Choroid plexus epithelial cell (primary cell): ENCODE measurements at regions not wholly inside any gene's neighbourhood (a gene's known extent, or its start where the extent isn't known, plus 50 kb on each side); places are given as distances from the start of the nearest gene placed in this dataset.

Experiments
- DNase-seq: peaks from one replicate; pipeline ENCODE4 v3.0.0-alpha.2; 2010; ENCODE audit warnings: low read depth
- H3K4me3 ChIP-seq: 2 replicates; pipeline ENCODE4 v1.5.1; 2011; ENCODE audit warnings: low read depth, mild to moderate bottlenecking, control low read depth, low read length, moderate library complexity
- TF ChIP-seq, protein P1 (sequence below): conservative IDR thresholded peaks from 2 replicates; pipeline ENCODE4 v1.5.1; 2011; ENCODE audit warnings: low read depth, mild to moderate bottlenecking, control low read depth, inconsistent platforms, low read length, moderate library complexity

DNA sequence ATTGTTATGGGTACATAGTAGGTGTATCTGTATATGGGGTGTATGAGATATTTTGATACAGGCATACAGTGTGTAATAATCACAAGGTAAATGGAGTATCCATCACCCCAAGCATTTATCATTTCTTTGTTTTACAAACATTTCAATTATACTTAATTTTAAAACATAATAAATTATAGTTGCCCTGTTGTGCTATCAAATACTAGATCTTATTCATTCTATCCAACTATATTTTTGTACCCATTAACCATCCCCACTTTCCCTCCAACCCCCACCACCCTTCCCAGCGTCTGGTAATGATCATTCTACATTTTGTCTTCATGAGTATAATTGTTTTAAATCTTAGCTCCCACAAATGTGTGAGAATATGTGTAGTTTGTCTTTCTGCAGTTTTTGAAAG is 302.6 kb downstream of the FOXG1 start:
- TF ChIP-seq, protein P1, sequence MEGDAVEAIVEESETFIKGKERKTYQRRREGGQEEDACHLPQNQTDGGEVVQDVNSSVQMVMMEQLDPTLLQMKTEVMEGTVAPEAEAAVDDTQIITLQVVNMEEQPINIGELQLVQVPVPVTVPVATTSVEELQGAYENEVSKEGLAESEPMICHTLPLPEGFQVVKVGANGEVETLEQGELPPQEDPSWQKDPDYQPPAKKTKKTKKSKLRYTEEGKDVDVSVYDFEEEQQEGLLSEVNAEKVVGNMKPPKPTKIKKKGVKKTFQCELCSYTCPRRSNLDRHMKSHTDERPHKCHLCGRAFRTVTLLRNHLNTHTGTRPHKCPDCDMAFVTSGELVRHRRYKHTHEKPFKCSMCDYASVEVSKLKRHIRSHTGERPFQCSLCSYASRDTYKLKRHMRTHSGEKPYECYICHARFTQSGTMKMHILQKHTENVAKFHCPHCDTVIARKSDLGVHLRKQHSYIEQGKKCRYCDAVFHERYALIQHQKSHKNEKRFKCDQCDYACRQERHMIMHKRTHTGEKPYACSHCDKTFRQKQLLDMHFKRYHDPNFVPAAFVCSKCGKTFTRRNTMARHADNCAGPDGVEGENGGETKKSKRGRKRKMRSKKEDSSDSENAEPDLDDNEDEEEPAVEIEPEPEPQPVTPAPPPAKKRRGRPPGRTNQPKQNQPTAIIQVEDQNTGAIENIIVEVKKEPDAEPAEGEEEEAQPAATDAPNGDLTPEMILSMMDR, result no peak
- DNase-seq, result no peak
- H3K4me3 ChIP-seq, result no peak overlapping the region

DNA sequence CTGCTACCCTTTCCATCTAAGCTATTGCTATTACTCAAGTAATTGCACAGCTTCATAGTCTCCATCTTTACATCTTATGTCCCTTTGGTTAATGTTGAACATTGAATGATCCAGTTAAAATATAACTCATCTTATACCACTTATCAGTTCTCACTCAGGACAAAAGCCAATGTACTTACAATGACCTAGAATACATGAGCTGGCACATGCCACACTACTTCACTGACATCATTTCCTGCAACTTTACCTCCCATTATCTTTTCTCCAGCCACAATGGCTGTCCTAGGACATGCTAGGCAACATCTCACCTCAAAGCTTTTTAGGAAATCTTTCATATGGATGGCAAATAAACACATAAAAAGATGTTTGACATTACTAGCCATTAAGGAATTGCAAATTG is 309.2 kb downstream of the FOXG1 start:
- no peak for DNase-seq
- TF ChIP-seq, protein P1, result no peak
- H3K4me3 ChIP-seq, result no peak overlapping the region

DNA sequence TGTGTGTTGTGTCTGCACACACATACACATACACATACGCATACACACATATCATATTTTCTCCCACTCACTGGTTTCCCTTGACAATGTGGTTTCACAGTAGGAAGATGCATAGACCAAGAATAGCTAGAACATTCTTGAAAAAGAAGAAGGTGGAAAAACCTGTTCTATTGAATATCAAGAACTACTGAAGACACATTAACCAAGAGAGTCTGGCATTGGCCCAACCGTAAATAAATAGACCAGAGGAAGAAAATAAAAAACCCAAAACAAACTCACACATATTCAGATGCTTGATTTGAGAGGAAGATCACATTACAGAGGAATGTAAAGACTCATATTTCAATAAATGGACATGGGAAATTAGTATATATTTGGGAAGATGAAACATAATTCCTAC is 311.3 kb downstream of the FOXG1 start:
- no peak for DNase-seq
- TF ChIP-seq, protein P1, result no peak
- H3K4me3 ChIP-seq, result no peak overlapping the region

DNA sequence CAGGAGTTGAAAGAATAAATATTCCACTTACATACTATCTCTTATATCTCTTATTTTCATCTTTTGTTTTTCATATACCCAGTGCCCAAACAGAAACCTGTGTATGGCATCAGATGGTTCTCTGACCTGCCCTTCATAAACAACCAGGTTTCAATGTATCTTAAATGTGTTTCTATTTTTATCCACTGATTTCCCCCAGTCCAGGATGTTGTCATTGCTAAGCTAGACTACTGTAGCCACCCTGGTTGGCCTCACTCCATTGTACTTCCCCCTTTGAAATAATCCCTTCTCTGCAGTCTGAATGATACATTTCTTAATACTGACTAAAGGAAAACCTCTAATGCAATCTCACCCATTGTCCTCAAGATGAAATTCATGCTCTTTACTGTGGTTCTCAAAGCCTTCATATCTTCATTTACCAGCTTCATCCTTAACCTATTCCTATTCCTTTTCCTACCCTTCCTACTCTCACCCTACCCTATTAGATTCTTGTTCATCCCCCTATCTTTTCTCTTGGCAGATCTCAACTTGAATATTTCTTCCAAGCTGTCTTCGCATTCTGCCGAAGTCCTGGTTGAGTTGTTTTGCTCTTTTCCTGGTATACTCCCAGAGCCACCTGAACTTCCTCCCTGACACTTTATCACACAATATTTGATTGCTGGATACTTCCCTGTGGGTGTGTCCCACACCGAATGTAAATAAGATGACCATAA is 312.4 kb downstream of the FOXG1 start:
- TF ChIP-seq, protein P1, result no peak
- DNase-seq, result no peak
- H3K4me3 ChIP-seq, result no peak overlapping the region

DNA sequence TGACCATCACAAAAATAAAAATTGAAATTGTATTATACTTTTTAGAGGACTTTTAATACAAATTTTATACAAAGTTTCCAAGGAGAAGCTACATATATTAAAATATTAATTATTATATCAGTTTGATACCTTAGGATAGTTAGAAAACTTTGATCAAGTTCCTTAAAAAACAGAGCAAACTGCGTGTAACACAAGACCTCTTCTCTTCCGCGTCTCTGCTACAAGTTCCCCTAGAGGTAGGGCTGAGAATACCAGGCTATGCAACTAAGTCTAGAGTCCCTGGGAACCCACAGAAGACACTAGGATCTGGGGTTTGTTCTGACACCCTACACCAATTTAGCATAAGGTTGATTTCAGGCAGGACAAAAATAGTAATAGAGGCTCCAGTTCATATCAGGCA is 319.0 kb downstream of the FOXG1 start:
- H3K4me3 ChIP-seq, result no peak overlapping the region
- peak; percentile 57 for DNase-seq
- TF ChIP-seq, protein P1, result peak; percentile 73

DNA sequence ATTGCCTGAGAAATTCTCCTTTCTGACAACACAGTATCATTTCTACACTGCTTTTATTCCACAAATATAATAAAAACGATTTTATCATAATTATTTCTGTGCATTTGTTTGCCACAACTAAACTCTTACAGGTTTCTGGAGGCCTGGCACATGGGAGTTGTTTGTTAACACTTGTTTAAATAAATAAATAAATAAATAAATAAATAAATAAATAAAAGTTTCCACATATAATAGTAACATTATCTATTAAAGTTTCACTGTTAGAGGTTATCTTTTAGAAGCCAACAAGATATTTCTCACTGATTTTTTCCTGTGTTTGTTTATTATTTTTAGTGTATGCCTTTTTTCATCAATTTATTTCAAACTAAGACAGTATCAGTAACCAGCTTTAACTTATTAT is 323.3 kb downstream of the FOXG1 start:
- TF ChIP-seq, protein P1, result no peak
- no peak overlapping the region for H3K4me3 ChIP-seq
- DNase-seq, result no peak

DNA sequence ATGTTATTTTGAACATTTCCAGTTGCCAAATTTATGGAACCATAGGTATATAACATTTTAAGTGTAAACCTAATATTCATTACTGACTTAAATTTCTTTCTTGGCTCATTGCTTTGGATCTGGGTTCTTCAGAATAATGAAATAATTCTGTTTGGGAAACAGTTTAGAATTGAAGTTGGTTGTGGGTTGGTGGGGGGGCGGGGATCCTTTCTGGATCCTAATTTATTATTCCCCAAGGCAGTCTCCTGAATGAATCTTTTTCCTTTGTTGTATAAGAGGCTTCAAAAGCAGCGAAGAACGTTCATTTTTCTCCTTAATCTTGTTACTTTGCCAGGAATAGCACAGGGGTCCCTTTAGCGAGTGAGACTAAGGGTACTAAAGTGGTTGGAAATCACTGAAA is 325.5 kb downstream of the FOXG1 start:
- DNase-seq, result no peak
- no peak overlapping the region for H3K4me3 ChIP-seq
- TF ChIP-seq, protein P1, result no peak
